SK-N-SH (cell line): ENCODE measurements at regions not wholly inside any gene's neighbourhood (a gene's known extent, or its start where the extent isn't known, plus 50 kb on each side); places are given as distances from the start of the nearest gene placed in this dataset.

Source experiments
- CTCF ChIA-PET: fragments of 300-600, 350-600 bp; formaldehyde crosslinking; extraction: SDS; loops from one replicate; lab custom pipeline; 2021; lab: Yijun Ruan, JAX
- POLR2A ChIA-PET: fragments of 350-600 bp; sonication (Branson Sonifier 250); formaldehyde crosslinking; extraction: SDS; loops from one replicate; lab custom pipeline; 2020; ENCODE audit warnings: antibody characterized with exemption, inconsistent platforms; lab: Yijun Ruan, JAX
- DNase-seq: peaks from one replicate; pipeline ENCODE4 v3.0.0; 2012
- H2AFZ ChIP-seq: fragments of 200-600 bp; sonication (generic); 2 replicates; pipeline ENCODE4 v1.8.1; 2016; ENCODE audit warnings: antibody characterized with exemption, mild to moderate bottlenecking, low read depth
- H3F3A ChIP-seq: fragments of 200-600 bp; sonication (generic); replicated peaks from 2 replicates; pipeline ENCODE3; 2016; ENCODE audit warnings: antibody characterized with exemption, mild to moderate bottlenecking; ENCODE audit not compliant: insufficient read depth
- H3K27ac ChIP-seq, 2 experiments: fragments of 200-500 bp in 1 of 2; fragments of 200-600 bp in 1 of 2; sonication (Bioruptor generic) in 1 of 2; sonication (generic), shearing (Covaris generic) in 1 of 2; 2 replicates each; pipeline versions ENCODE4 v1.5.1 to v1.6.1; 2014 to 2016; ENCODE audit warnings: low read depth in 2 of 2, inconsistent platforms in 1 of 2, low read length in 1 of 2, mild to moderate bottlenecking in 1 of 2, mixed read lengths in 1 of 2
- H3K27me3 ChIP-seq: fragments of 200-600 bp; sonication (generic), shearing (Covaris generic); 2 replicates; pipeline ENCODE4 v1.6.1; 2016; ENCODE audit warnings: mixed run types; ENCODE audit not compliant: insufficient read depth
- H3K36me3 ChIP-seq, 2 experiments: fragments of 200-500 bp in 1 of 2; fragments of 200-600 bp in 1 of 2; sonication (Bioruptor generic) in 1 of 2; sonication (generic) in 1 of 2; replicated peaks in 1 of 2; 2 replicates each; pipeline versions ENCODE3 to v1.5.1; 2014 to 2016; ENCODE audit warnings: low read length in 1 of 2, mild to moderate bottlenecking in 1 of 2; ENCODE audit not compliant: insufficient read depth in 2 of 2, control insufficient read depth in 1 of 2
- H3K4me1 ChIP-seq, 2 experiments: fragments of 200-500 bp in 1 of 2; fragments of 200-600 bp in 1 of 2; sonication (Bioruptor generic) in 1 of 2; sonication (generic), shearing (Covaris generic) in 1 of 2; 2 replicates each; pipeline versions ENCODE4 v1.5.1 to v1.6.1; 2014 to 2016; ENCODE audit warnings: low read depth in 1 of 2, low read length in 1 of 2, mixed run types in 1 of 2; ENCODE audit not compliant: insufficient read depth in 2 of 2, control insufficient read depth in 1 of 2
- H3K4me2 ChIP-seq: fragments of 200-600 bp; sonication (generic), shearing (Covaris generic); 2 replicates; pipeline ENCODE4 v1.6.1; 2017; ENCODE audit warnings: mixed run types
- H3K4me3 ChIP-seq, 2 experiments: fragments of 200-500 bp in 1 of 2; fragments of 200-600 bp in 1 of 2; sonication (Bioruptor generic) in 1 of 2; sonication (generic), shearing (Covaris generic) in 1 of 2; 2 replicates each; pipeline versions ENCODE4 v1.5.1 to v1.8.1; 2014 to 2016; ENCODE audit warnings: low read depth in 2 of 2, inconsistent platforms in 1 of 2, low read length in 1 of 2, mild to moderate bottlenecking in 1 of 2, mixed read lengths in 1 of 2, moderate library complexity in 1 of 2
- H3K79me2 ChIP-seq: fragments of 200-600 bp; sonication (generic); 2 replicates; pipeline ENCODE4 v1.8.1; 2017; ENCODE audit warnings: mild to moderate bottlenecking; ENCODE audit not compliant: insufficient read depth
- H3K9ac ChIP-seq: fragments of 200-600 bp; sonication (generic); 2 replicates; pipeline ENCODE4 v1.6.1; 2017; ENCODE audit warnings: mixed run types
- H3K9me2 ChIP-seq: fragments of 200-600 bp; sonication (generic); 2 replicates; pipeline ENCODE4 v1.6.1; 2017; ENCODE audit warnings: mixed run types
- H3K9me3 ChIP-seq: fragments of 200-600 bp; sonication (generic); 2 replicates; pipeline ENCODE4 v1.6.1; 2017; ENCODE audit warnings: mixed run types, mild to moderate bottlenecking, moderate library complexity
- H4K20me1 ChIP-seq: fragments of 200-600 bp; sonication (generic); 2 replicates; pipeline ENCODE4 v1.6.1; 2017; ENCODE audit warnings: mild to moderate bottlenecking, mixed run types; ENCODE audit not compliant: insufficient read depth
- CHD2 ChIP-seq: fragments of 150-350 bp; IDR thresholded peaks from 2 replicates; pipeline ENCODE4 v1.6.1; 2018; ENCODE audit warnings: low read length; ENCODE audit not compliant: partially characterized antibody
- FOSL2 ChIP-seq: IDR thresholded peaks from 2 replicates; pipeline ENCODE4 v1.4.0; 2012; ENCODE audit warnings: low read depth, mild to moderate bottlenecking, moderate library complexity, borderline replicate concordance
- FOXM1 ChIP-seq: IDR thresholded peaks from 2 replicates; pipeline ENCODE4 v1.4.0; 2012; ENCODE audit warnings: low read depth, mild to moderate bottlenecking
- MEF2A ChIP-seq: IDR thresholded peaks from 2 replicates; pipeline ENCODE4 v1.4.0; 2012; ENCODE audit warnings: low read depth, borderline replicate concordance
- NRF1 ChIP-seq: IDR thresholded peaks from 2 replicates; pipeline ENCODE4 v1.6.1; 2012; ENCODE audit warnings: low read depth, mild to moderate bottlenecking, low read length
- POLR2AphosphoS5 ChIP-seq: IDR thresholded peaks from 2 replicates; pipeline ENCODE4 v1.6.1; 2012; ENCODE audit warnings: low read depth, low read length
- RCOR1 ChIP-seq: fragments of 150-350 bp; IDR thresholded peaks from 2 replicates; pipeline ENCODE4 v1.6.1; 2017; ENCODE audit warnings: antibody characterized with exemption, low read length
- REST ChIP-seq: IDR thresholded peaks from 2 replicates; pipeline ENCODE4 v1.6.1; 2012; ENCODE audit warnings: mild to moderate bottlenecking, low read depth, low read length, moderate library complexity
- RXRA ChIP-seq: IDR thresholded peaks from 2 replicates; pipeline ENCODE4 v1.4.0; 2012; ENCODE audit warnings: low read depth, mild to moderate bottlenecking, borderline replicate concordance
- TCF12 ChIP-seq: IDR thresholded peaks from 2 replicates; pipeline ENCODE4 v1.4.0; 2012
- USF2 ChIP-seq: fragments of 150-350 bp; IDR thresholded peaks from 2 replicates; pipeline ENCODE4 v1.6.1; 2017; ENCODE audit warnings: antibody characterized with exemption, low read length, low read depth, borderline replicate concordance
- YY1 ChIP-seq: IDR thresholded peaks from 2 replicates; pipeline ENCODE4 v1.4.0; 2012; ENCODE audit warnings: low read depth, mild to moderate bottlenecking
- ZBTB33 ChIP-seq: IDR thresholded peaks from 2 replicates; pipeline ENCODE4 v1.4.0; 2012; ENCODE audit warnings: low read depth, borderline replicate concordance
- WGBS: methylation state at CpG from one replicate; pipeline ENCODE4 v1.1.6; 2017; ENCODE audit warnings: low lambda C conversion rate; 5-methylcytosine and 5-hydroxymethylcytosine counted together

- H4K20me1 ChIP-seq, result no peaks in the 10 kb centered on the region
- no peaks in the 10 kb centered on the region for H3K27me3 ChIP-seq
- H3K4me1 ChIP-seq, result peaks cover 0 to 23% of the 10 kb centered on the region in 2 experiments; a peak in 3 of 4 replicates
- H3F3A ChIP-seq, result peaks cover 26% of the 10 kb centered on the region
- no peak for TF ChIP-seq REST
- TF ChIP-seq NRF1, result no peak
- TF ChIP-seq FOXM1, result no peak
- no peak for TF ChIP-seq TCF12
- no peak for TF ChIP-seq RXRA
- no peak for TF ChIP-seq YY1
- no peak for TF ChIP-seq POLR2AphosphoS5
- no peak for TF ChIP-seq RCOR1
- TF ChIP-seq USF2, result no peak
- TF ChIP-seq CHD2, result no peak
- no peak for TF ChIP-seq ZBTB33
- TF ChIP-seq FOSL2, result no peak
- TF ChIP-seq MEF2A, result no peak
- no peak for DNase-seq
- H3K9me3 ChIP-seq, result no peaks in the 10 kb centered on the region
- POLR2A ChIA-PET, result no interaction called here
- H3K79me2 ChIP-seq, result peaks cover 12% of the 10 kb centered on the region; the same call in 1 of the 2 replicates
- H3K4me3 ChIP-seq, result no peak overlapping the region
- 30% methylated on average over 2 of the region's 2 CpGs for WGBS
- CTCF ChIA-PET, result no interaction called here
- peak overlapping the region in 1 of 2 experiments; percentile 75; a peak in 2 of 4 replicates for H3K27ac ChIP-seq
- H3K9ac ChIP-seq, result peak overlapping the region; percentile 9; the same call in 1 of the 2 replicates
- no peaks in the 10 kb centered on the region for H3K36me3 ChIP-seq
- no peaks in the 10 kb centered on the region for H3K9me2 ChIP-seq
- H2AFZ ChIP-seq, result peak overlapping the region; percentile 64; the same call in 1 of the 2 replicates
- 0 out of 2 replicates have a peak overlapping the region, but pooled peaks have one; percentile 46 for H3K4me2 ChIP-seq
These were observed 62.7 kb upstream of the MROH9 start for GRCh38 chr1:170872663-170873062.
